ENCODE measurements at regions not wholly inside any gene's neighbourhood (a gene's known extent, or its start where the extent isn't known, plus 50 kb on each side); places are given as distances from the start of the nearest gene placed in this dataset.

DNA sequence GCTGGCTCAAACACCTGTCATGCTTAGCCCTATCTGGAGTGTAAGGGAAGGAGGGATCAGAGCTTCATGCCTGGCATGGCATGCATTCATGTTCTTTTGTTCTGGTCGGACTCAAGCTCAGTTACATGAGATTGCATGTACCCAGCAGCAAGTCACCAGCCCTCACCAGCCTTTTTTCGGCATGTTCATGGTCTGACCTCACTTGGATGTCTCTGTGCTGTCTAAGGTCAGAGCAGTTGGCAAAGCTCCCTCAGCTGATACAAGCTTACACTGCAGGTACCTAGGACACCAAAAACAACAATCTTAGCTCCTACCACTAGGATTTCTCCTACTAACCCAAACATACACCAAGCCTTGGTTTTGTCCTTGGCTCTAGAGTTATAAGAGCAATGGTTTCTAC, 152.6 kb downstream of the BARX2 start:
- TF ChIP-seq, protein P1, sequence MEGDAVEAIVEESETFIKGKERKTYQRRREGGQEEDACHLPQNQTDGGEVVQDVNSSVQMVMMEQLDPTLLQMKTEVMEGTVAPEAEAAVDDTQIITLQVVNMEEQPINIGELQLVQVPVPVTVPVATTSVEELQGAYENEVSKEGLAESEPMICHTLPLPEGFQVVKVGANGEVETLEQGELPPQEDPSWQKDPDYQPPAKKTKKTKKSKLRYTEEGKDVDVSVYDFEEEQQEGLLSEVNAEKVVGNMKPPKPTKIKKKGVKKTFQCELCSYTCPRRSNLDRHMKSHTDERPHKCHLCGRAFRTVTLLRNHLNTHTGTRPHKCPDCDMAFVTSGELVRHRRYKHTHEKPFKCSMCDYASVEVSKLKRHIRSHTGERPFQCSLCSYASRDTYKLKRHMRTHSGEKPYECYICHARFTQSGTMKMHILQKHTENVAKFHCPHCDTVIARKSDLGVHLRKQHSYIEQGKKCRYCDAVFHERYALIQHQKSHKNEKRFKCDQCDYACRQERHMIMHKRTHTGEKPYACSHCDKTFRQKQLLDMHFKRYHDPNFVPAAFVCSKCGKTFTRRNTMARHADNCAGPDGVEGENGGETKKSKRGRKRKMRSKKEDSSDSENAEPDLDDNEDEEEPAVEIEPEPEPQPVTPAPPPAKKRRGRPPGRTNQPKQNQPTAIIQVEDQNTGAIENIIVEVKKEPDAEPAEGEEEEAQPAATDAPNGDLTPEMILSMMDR (IDR thresholded peaks at IDR 0.05; ENCODE audit: insufficient read depth, low read length, poor library complexity, severe bottlenecking) = no peak
- no peak for TF ChIP-seq EZH2phosphoT487 (conservative IDR thresholded peaks at IDR 0.05; ENCODE audit: low read length)

Data from SU-DHL-6 (cell line).